Effector memory CD4-positive, alpha-beta T cell (primary cell): ENCODE measurements at regions not wholly inside any gene's neighbourhood (a gene's known extent, or its start where the extent isn't known, plus 50 kb on each side); places are given as distances from the start of the nearest gene placed in this dataset.

Experiments
- DNase-seq, 3 donors: peaks; one replicate each; pipeline ENCODE4 v3.0.0-alpha.2; 2020
- H3K27ac ChIP-seq: 2 replicates; pipeline ENCODE4 v1.7.0; 2013; ENCODE audit warnings: mild to moderate bottlenecking, low read length, moderate library complexity; ENCODE audit not compliant: insufficient read depth, poor library complexity, severe bottlenecking
- H3K27me3 ChIP-seq: replicated peaks from 2 replicates; pipeline ENCODE4 v1.7.0; 2013; ENCODE audit warnings: mild to moderate bottlenecking, low read length; ENCODE audit not compliant: insufficient read depth, control insufficient read depth, poor library complexity, severe bottlenecking
- H3K36me3 ChIP-seq: 2 replicates; pipeline ENCODE4 v1.7.0; 2013; ENCODE audit warnings: mild to moderate bottlenecking, low read length, moderate library complexity; ENCODE audit not compliant: control insufficient read depth, insufficient read depth
- H3K4me1 ChIP-seq: 2 replicates; pipeline ENCODE4 v1.7.0; 2013; ENCODE audit warnings: low read length, mild to moderate bottlenecking; ENCODE audit not compliant: control insufficient read depth, insufficient read depth, poor library complexity, severe bottlenecking
- H3K4me3 ChIP-seq: 2 replicates; pipeline ENCODE4 v1.7.0; 2013; ENCODE audit warnings: low read length, low read depth, mild to moderate bottlenecking; ENCODE audit not compliant: insufficient read depth, poor library complexity, severe bottlenecking
- H3K9me3 ChIP-seq: 2 replicates; pipeline ENCODE4 v1.7.0; 2013; ENCODE audit warnings: mild to moderate bottlenecking, low read length, moderate library complexity; ENCODE audit not compliant: control insufficient read depth

DNA sequence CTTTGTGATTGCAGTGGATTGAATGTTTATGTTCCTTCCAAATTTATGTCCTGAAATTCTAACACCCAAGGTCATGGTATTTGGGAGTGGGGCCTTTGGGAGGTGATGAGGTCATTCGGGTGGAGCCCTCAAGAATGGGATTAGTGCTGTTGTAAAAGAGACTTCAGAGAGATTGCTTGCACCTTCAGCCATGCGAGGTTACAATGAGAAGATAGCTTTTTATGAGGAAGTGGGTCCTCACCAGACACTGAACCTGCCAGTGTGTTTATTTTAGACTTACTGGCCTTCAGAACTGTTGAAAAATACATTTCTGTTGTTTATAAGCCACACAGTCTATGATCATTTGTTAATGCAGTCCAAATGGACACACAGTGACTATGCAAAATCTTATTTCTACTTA lies 161.0 kb upstream of the GPRIN3 start:
- no peak for DNase-seq
- Histone ChIP-seq H3K27me3 (no peaks in the 10 kb centered on the region), H3K4me1 (no peaks in the 10 kb centered on the region), H3K36me3 (no peaks in the 10 kb centered on the region), H3K27ac (no peak overlapping the region), H3K4me3 (no peak overlapping the region), H3K9me3 (no peaks in the 10 kb centered on the region)

DNA sequence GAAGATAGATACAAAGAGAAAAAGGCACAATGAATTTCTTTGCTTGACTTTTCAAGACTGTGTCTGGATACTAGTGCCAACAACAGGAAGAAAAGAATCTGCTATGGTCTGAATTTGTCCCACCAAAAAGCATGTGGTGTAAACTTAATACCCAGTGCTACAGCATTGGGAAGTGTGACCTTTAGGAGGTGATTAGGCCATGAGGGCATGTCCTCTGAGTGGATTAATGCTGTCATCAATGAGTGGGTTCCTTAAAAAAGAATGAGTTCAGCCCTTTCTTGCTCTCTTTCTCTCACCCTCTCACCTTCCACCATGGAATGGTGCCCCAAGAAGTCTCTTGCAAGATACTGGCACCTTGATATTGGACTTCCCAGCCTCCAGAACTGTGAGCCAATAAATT lies 155.7 kb upstream of the GPRIN3 start:
- no peak for DNase-seq
- Histone ChIP-seq H3K36me3 (no peaks in the 10 kb centered on the region), H3K27me3 (no peaks in the 10 kb centered on the region), H3K27ac (no peak overlapping the region), H3K9me3 (no peaks in the 10 kb centered on the region), H3K4me3 (no peak overlapping the region), H3K4me1 (no peaks in the 10 kb centered on the region)

DNA sequence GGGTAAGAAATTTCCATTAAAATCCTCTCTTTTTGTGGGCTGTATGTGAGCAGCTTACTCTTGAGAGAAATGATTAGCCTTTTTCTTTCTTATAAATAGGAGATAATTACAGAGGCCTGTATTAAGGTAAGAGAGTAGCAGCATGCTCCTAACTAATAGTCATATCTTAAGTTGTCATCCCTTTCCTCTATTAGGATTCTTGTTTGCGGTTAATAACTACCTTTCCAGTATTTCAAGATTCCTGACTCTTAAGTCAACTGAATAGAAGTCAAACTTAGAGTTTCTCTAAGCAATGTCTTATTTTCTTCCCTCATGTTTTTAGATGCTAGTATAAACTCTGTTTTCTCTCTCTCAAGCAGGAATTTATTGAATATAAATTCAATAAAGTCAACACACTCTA lies 139.9 kb upstream of the GPRIN3 start:
- H3K36me3 ChIP-seq = no peaks in the 10 kb centered on the region
- H3K4me3 ChIP-seq = no peak overlapping the region
- H3K9me3 ChIP-seq = peaks cover 6% of the 10 kb centered on the region
- H3K27me3 ChIP-seq = no peaks in the 10 kb centered on the region
- no peak overlapping the region for H3K27ac ChIP-seq
- no peaks in the 10 kb centered on the region for H3K4me1 ChIP-seq
- no peak for DNase-seq

DNA sequence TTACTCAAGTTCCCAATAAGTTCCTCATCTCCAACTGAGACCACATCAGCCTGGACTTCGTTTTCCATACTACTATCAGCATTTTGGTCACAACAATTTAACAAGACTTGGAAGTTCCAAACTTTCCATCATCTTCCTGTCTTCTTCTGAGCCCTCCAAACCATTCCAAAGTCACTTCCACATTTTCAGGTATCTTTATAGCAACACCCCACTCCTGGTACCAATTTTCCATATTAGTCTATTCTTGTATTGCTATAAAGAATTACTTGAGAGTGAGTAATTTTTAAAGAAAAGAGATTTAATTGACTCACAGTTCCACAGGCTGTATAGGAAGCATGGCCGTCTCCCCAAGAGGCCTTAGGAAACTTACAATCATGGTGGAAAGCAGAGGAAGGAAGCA lies 138.6 kb upstream of the GPRIN3 start:
- no peak overlapping the region for H3K4me3 ChIP-seq
- no peaks in the 10 kb centered on the region for H3K36me3 ChIP-seq
- H3K27ac ChIP-seq = no peak overlapping the region
- H3K9me3 ChIP-seq = peaks cover 6% of the 10 kb centered on the region
- H3K4me1 ChIP-seq = no peaks in the 10 kb centered on the region
- no peaks in the 10 kb centered on the region for H3K27me3 ChIP-seq
- no peak for DNase-seq

DNA sequence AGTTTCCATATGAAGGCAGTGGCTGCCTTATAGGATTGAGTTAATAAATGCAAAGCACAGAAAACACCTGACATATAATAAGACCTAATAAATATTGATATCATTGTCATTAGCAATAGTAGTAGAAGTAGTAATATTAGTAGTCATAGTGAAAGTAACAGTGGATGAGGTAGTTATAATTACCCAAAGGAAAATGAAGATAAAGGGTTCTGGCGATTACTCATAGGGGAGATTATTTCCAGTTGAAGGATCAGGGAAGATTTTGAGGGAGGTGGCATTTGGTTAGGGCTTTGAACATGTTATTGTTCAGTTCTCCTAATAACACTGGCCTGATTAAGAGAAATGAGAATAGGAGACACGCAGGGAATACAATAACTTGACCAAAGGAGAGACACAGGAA lies 131.9 kb upstream of the GPRIN3 start:
- no peak overlapping the region for H3K4me3 ChIP-seq
- H3K4me1 ChIP-seq = peaks cover 7% of the 10 kb centered on the region
- no peaks in the 10 kb centered on the region for H3K36me3 ChIP-seq
- H3K27me3 ChIP-seq = no peaks in the 10 kb centered on the region
- DNase-seq = no peak
- no peak overlapping the region for H3K27ac ChIP-seq
- no peaks in the 10 kb centered on the region for H3K9me3 ChIP-seq

DNA sequence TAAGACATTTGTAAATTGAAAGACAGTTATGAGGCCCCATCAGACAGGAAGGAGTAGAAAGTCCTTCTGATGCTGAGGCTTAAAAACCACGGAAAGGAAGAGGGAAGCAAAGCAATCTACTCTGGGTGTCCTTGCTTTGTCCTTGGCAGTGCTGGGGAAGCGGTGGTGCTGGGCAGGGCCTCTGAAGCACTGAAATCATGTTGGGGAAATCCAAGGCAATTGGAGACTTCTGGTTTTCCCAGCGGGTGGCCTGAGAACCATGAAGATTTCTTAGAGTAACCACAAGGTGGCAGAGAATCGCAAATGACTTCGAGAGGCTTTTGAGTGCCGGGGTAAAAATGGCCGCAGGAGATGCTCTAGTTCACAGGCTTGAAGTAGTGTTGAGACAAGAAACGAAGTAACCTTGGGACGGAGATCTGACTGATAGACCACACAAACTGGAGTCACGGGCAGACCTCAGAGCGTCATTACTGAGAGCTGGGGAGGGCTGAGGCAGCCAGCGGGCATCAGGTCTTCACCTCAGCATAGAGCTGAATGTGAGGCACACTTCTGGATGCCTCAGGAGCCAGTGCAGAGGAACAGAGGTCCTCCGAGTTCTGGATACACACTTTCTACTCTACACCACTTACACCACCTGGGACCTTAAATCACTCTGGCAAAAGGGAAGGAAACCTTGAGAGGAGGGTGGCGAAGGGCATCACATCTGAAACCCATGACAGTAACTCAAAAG lies 130.7 kb upstream of the GPRIN3 start:
- Histone ChIP-seq H3K4me1 (peaks cover 7% of the 10 kb centered on the region), H3K27ac (no peak overlapping the region), H3K4me3 (no peak overlapping the region), H3K27me3 (no peaks in the 10 kb centered on the region), H3K36me3 (no peaks in the 10 kb centered on the region), H3K9me3 (no peaks in the 10 kb centered on the region)
- peak; percentile 11 to 25 (median 21) for DNase-seq

DNA sequence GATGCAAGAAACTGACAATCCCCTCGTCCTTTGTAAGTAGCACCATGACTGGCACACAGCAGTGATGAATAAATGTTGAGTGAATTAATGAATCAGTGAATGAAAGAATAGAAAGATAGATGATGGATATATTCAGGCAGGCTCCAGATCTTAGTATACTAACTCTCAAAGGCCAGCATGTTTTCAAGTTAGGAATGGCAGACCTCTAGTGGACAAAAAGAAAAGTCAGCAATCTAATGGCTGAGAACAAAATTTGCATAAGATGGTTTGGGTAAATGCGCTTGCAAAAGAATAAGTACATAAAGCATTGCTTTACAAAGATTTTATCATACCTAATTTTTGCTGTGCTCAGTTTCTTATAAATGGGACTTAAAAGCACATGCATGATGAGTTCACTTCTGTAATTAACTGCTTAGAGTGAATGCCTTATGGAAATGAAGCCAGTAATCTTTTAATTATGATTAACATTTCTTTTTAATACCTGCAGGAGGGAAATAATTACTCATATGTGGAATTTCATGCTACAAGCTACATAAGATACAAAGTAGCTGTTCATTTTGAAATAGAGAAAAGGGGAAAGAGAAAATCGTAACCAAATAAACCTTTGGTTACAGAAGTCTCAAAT lies 126.9 kb upstream of the GPRIN3 start:
- no peaks in the 10 kb centered on the region for H3K27me3 ChIP-seq
- no peaks in the 10 kb centered on the region for H3K9me3 ChIP-seq
- no peak overlapping the region for H3K4me3 ChIP-seq
- H3K36me3 ChIP-seq = no peaks in the 10 kb centered on the region
- no peak for DNase-seq
- peaks cover 7% of the 10 kb centered on the region for H3K4me1 ChIP-seq
- no peak overlapping the region for H3K27ac ChIP-seq

DNA sequence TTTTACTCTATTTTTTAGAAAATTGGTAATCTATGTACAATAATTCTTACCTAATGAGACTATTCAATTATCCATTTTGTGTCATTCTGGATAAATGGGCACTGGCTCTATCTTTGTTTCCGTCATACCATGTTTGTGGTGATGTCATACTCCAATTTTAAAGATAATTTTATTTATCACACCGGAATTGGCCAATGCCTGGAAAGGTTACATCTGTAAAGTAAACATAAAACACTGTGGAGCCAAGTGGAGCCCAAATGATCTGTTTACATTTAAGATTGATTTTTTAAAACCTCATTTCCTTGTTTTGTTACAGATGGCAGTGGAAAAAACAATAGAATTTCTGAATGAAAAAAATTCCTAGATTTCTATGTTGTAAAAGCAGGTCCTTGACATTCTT lies 120.2 kb upstream of the GPRIN3 start:
- H3K27ac ChIP-seq = no peak overlapping the region
- H3K9me3 ChIP-seq = no peaks in the 10 kb centered on the region
- H3K27me3 ChIP-seq = no peaks in the 10 kb centered on the region
- no peak overlapping the region for H3K4me3 ChIP-seq
- no peaks in the 10 kb centered on the region for H3K36me3 ChIP-seq
- no peaks in the 10 kb centered on the region for H3K4me1 ChIP-seq
- no peak for DNase-seq

DNA sequence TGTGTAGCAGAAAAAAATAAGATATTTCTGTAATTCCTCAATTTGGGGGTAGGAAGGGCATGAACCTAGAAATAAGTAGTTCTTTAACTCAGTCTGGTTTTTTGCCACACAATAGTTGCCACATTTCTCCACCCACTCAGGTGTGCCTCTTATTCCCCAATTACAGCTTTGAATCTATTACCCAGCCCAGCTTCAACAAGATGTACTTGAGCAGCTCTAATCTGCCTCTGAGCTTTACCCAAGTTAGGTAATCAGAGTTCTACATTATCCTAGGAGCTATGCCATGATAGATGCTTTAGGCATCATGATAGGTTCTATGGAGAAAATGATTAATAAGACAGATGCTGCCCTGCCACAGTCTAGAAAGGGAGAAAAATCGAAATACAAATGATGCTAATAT lies 117.4 kb upstream of the GPRIN3 start:
- no peak for DNase-seq
- Histone ChIP-seq H3K4me1 (no peaks in the 10 kb centered on the region), H3K27ac (no peak overlapping the region), H3K4me3 (no peak overlapping the region), H3K9me3 (no peaks in the 10 kb centered on the region), H3K27me3 (no peaks in the 10 kb centered on the region), H3K36me3 (no peaks in the 10 kb centered on the region)

DNA sequence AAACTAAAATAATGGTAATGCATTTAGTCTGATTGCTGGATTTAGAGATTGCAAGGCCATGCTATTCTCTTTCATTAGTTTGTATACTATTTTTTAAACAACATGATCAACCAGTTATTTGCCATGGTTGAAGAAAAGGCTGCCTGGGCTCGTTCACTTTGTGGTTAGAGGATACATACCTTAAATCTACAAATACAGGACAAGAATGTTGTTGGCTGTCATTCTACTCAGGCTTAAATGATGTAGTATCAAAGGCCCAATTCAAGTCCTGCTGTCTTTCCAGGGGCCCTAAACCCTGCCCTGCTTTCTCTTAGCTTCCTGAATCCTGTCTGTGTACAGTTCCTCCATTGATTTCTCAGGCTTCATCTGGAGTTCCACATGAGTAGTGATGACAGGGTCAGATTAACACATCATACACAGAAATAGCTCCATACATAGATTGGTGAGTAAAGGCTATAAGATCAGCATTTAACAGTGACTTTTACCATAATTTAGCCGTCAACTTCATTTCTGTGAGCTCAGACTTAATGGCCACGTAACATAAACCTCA lies 114.9 kb upstream of the GPRIN3 start:
- Histone ChIP-seq H3K27me3 (no peaks in the 10 kb centered on the region), H3K36me3 (no peaks in the 10 kb centered on the region), H3K27ac (no peak overlapping the region), H3K9me3 (no peaks in the 10 kb centered on the region), H3K4me1 (no peaks in the 10 kb centered on the region), H3K4me3 (no peak overlapping the region)
- no peak for DNase-seq
